ENCODE measurements at regions not wholly inside any gene's neighbourhood (a gene's known extent, or its start where the extent isn't known, plus 50 kb on each side); places are given as distances from the start of the nearest gene placed in this dataset.

DNA sequence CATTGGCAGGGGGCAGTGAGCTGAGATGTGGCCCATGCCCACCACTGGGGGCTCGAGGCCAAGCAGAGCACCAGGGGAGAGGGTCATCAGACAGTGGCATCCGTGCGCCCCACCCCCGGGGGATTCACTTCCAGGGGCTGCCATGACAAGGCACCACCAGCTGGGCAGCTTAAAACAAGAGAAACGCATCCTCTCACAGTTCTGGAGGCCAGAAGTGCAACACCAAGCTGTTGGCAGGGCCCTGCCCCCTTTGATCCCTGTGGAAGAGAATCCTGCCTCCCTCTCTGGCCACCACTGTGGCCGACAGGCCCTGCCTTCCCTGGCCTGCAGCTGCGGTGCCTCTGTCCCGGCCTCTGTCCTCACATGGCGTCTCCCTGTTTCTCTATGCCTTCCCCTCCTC lies 187.7 kb upstream of the ID2 start:
- H3K4me1 ChIP-seq (ENCODE audit: insufficient read depth, low read length, poor library complexity, severe bottlenecking): peaks cover 20% of the 10 kb centered on the region
- no peaks in the 10 kb centered on the region for H3K36me3 ChIP-seq (ENCODE audit: insufficient read depth, low read length, poor library complexity, severe bottlenecking)
- ChIA-PET CTCF (no interaction called here), POLR2A (ENCODE audit: low non-redundant PET) (interaction anchor here (0.9 kb wide), 1 partner anchor 353 kb away, joined by 3 read pairs; no protein-coding TSS in a partner anchor)
- H3K27me3 ChIP-seq (replicated peaks; ENCODE audit: insufficient read depth, low read depth, low read length, poor library complexity): no peaks in the 10 kb centered on the region
- intact Hi-C loops (cut with micrococcal nuclease; ENCODE audit: unreplicated experiment): no loop called here
- no peak for DNase-seq (ENCODE audit: low spot score)
- H3K4me3 ChIP-seq (ENCODE audit: low read depth, low read length, poor library complexity, severe bottlenecking): no peak overlapping the region
- BruUV-seq (replicated peaks): no TSS peak
- TF ChIP-seq, protein P1, sequence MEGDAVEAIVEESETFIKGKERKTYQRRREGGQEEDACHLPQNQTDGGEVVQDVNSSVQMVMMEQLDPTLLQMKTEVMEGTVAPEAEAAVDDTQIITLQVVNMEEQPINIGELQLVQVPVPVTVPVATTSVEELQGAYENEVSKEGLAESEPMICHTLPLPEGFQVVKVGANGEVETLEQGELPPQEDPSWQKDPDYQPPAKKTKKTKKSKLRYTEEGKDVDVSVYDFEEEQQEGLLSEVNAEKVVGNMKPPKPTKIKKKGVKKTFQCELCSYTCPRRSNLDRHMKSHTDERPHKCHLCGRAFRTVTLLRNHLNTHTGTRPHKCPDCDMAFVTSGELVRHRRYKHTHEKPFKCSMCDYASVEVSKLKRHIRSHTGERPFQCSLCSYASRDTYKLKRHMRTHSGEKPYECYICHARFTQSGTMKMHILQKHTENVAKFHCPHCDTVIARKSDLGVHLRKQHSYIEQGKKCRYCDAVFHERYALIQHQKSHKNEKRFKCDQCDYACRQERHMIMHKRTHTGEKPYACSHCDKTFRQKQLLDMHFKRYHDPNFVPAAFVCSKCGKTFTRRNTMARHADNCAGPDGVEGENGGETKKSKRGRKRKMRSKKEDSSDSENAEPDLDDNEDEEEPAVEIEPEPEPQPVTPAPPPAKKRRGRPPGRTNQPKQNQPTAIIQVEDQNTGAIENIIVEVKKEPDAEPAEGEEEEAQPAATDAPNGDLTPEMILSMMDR (conservative IDR thresholded peaks at IDR 0.05; ENCODE audit: low read depth, low read length): no peak
- no peak for TF ChIP-seq EZH2 (IDR thresholded peaks at IDR 0.05; ENCODE audit: borderline replicate concordance, low read depth, low read length, poor library complexity, severe bottlenecking)
- no peaks in the 10 kb centered on the region for H3K9me3 ChIP-seq (ENCODE audit: low read depth, low read length, poor library complexity, severe bottlenecking)
- H3K27ac ChIP-seq (ENCODE audit: low read depth, low read length, poor library complexity, severe bottlenecking): no peak overlapping the region

- ChIA-PET CTCF (no interaction called here), POLR2A (ENCODE audit: low non-redundant PET) (interaction anchor here (0.9 kb wide), 1 partner anchor 353 kb away, joined by 3 read pairs; no protein-coding TSS in a partner anchor)
- no peak overlapping the region for H3K27ac ChIP-seq (ENCODE audit: low read depth, low read length, poor library complexity, severe bottlenecking)
- no TSS peak for BruUV-seq (replicated peaks)
- TF ChIP-seq EZH2 (IDR thresholded peaks at IDR 0.05; ENCODE audit: borderline replicate concordance, low read depth, low read length, poor library complexity, severe bottlenecking): no peak
- TF ChIP-seq, protein P1 (conservative IDR thresholded peaks at IDR 0.05; ENCODE audit: low read depth, low read length): no peak
- intact Hi-C loops (cut with micrococcal nuclease; ENCODE audit: unreplicated experiment): no loop called here
- DNase-seq (ENCODE audit: low spot score): no peak
- no peaks in the 10 kb centered on the region for H3K27me3 ChIP-seq (replicated peaks; ENCODE audit: insufficient read depth, low read depth, low read length, poor library complexity)
- no peaks in the 10 kb centered on the region for H3K9me3 ChIP-seq (ENCODE audit: low read depth, low read length, poor library complexity, severe bottlenecking)
- no peaks in the 10 kb centered on the region for H3K36me3 ChIP-seq (ENCODE audit: insufficient read depth, low read length, poor library complexity, severe bottlenecking)
- H3K4me3 ChIP-seq (ENCODE audit: low read depth, low read length, poor library complexity, severe bottlenecking): no peak overlapping the region
- peaks cover 20% of the 10 kb centered on the region for H3K4me1 ChIP-seq (ENCODE audit: insufficient read depth, low read length, poor library complexity, severe bottlenecking)
Observed at GRCh38 chr2:8494589-8494988, 187.3 kb upstream of the ID2 start.

DNA sequence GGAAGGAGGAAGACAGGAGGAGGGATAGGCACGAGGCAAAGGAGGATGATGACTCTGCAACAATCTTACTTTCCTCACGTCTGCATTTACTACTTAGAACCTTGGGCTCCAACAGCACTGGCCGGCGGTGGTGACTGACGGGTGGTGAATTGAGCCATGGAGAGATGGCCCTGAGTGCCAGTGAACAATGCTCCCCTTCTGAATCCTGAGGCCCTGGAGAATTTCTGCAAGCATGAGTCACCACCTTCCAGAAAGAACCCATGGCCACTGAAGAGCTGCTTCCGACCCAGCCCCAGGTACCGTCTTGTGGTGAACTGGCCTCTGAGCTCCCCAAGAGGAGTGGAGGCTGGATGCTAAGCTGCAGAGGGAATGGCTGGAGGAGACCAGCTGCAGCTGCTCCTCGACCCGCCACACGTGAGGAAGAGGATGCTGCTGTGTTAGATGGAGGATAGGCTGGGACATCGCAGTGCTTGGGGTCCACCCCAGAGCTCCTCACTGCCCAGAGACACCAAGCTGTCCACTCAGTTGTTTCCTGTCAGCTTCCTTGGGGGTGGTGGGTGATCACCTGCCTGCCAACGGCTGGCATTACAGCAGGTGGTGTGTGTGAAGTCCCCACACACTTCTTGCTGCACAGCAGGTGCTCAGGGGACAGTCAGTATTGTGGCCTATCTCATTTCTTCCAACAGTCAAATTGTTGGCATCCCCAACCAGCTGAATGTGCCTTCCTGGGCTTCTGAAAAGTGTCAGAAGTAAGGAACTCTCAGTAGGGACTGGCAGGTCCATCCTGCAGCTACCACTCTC lies 186.5 kb upstream of the ID2 start:
- CTCF ChIA-PET: no interaction called here

More for the DNA sequence above, 186.5 kb upstream of the ID2 start:
- Histone ChIP-seq H3K9me3 (ENCODE audit: low read depth, low read length, poor library complexity, severe bottlenecking) (no peaks in the 10 kb centered on the region), H3K36me3 (ENCODE audit: insufficient read depth, low read length, poor library complexity, severe bottlenecking) (no peaks in the 10 kb centered on the region), H3K4me1 (ENCODE audit: insufficient read depth, low read length, poor library complexity, severe bottlenecking) (peaks cover 20% of the 10 kb centered on the region), H3K4me3 (ENCODE audit: low read depth, low read length, poor library complexity, severe bottlenecking) (no peak overlapping the region), H3K27me3 (replicated peaks; ENCODE audit: insufficient read depth, low read depth, low read length, poor library complexity) (no peaks in the 10 kb centered on the region), H3K27ac (ENCODE audit: low read depth, low read length, poor library complexity, severe bottlenecking) (no peak overlapping the region)
- TF ChIP-seq EZH2 (IDR thresholded peaks at IDR 0.05; ENCODE audit: borderline replicate concordance, low read depth, low read length, poor library complexity, severe bottlenecking): no peak
- TF ChIP-seq, protein P1 (conservative IDR thresholded peaks at IDR 0.05; ENCODE audit: low read depth, low read length): no peak
- intact Hi-C loops (cut with micrococcal nuclease; ENCODE audit: unreplicated experiment): no loop called here
- POLR2A ChIA-PET (ENCODE audit: low non-redundant PET): no interaction called here
- no TSS peak for BruUV-seq (replicated peaks)
- DNase-seq (ENCODE audit: low spot score): no peak
